Testis (tissue), 2 donors: ENCODE measurements at regions not wholly inside any gene's neighbourhood (a gene's known extent, or its start where the extent isn't known, plus 50 kb on each side); places are given as distances from the start of the nearest gene placed in this dataset.

Experiments used
- DNase-seq: peaks from one replicate; pipeline ENCODE4 v3.0.0-alpha.2; 2019
- H3K27ac ChIP-seq, 2 donors: fragments of 200-600 bp; sonication (generic); one replicate each; pipeline ENCODE4 v1.5.1; 2019
- H3K27me3 ChIP-seq: fragments of 200-600 bp; sonication (generic); one replicate; pipeline ENCODE4 v1.5.1; 2019
- H3K36me3 ChIP-seq: fragments of 200-600 bp; sonication (generic); one replicate; pipeline ENCODE4 v1.5.1; 2017; ENCODE audit warnings: low read depth; ENCODE audit errors: missing control alignments
- H3K4me1 ChIP-seq: fragments of 200-600 bp; sonication (generic); one replicate; pipeline ENCODE4 v1.5.1; 2019
- H3K4me3 ChIP-seq, 2 donors: fragments of 200-600 bp; sonication (generic); one replicate each; pipeline ENCODE4 v1.5.1; 2017 to 2019
- H3K9me3 ChIP-seq: fragments of 200-600 bp; sonication (generic); one replicate; pipeline ENCODE4 v1.5.1; 2017
- CTCF ChIP-seq, 3 experiments: fragments of 450-650 bp in 2 of 3; fragments of 200-600 bp in 1 of 3; sonication (generic) in 1 of 3; IDR thresholded peaks; one replicate each; pipeline ENCODE4 v1.5.1; 2016 to 2019; ENCODE audit warnings: antibody characterized with exemption in 3 of 3, mild to moderate bottlenecking in 2 of 3, moderate library complexity in 1 of 3
- POLR2A ChIP-seq: fragments of 450-650 bp; IDR thresholded peaks from one replicate; pipeline ENCODE4 v1.6.1; 2017; ENCODE audit warnings: antibody characterized with exemption, mild to moderate bottlenecking, moderate library complexity
- WGBS, 2 donors: methylation state at CpG; one replicate each; pipeline ENCODE4 v1.1.5; 2018; 5-methylcytosine and 5-hydroxymethylcytosine counted together
- intact Hi-C: fragments of 100-400 bp; cut with DNase I; formaldehyde crosslinking; loops from one replicate; pipeline ENCODE4 v1.15.1; 2023; ENCODE audit warnings: low total_unique reads

GRCh38 chr16:73529303-73530012 lies 481.5 kb upstream of the ZFHX3 start:
- Histone ChIP-seq H3K36me3 (no peaks in the 10 kb centered on the region), H3K9me3 (no peaks in the 10 kb centered on the region), H3K4me1 (no peaks in the 10 kb centered on the region), H3K27me3 (no peaks in the 10 kb centered on the region), H3K4me3 (no peak overlapping the region), H3K27ac (no peak overlapping the region)
- 90 to 94% methylated on average over 11 of the region's 11 CpGs for WGBS, 2 donors
- no peak for DNase-seq
- TF ChIP-seq CTCF (IDR thresholded peaks at IDR 0.05) (no peak), POLR2A (no peak)
- intact Hi-C loops: no loop called here

- Histone ChIP-seq H3K36me3 (no peaks in the 10 kb centered on the region), H3K4me3 (no peak overlapping the region), H3K9me3 (no peaks in the 10 kb centered on the region), H3K27ac (no peak overlapping the region), H3K27me3 (no peaks in the 10 kb centered on the region), H3K4me1 (no peaks in the 10 kb centered on the region)
- intact Hi-C loops: no loop called here
- no peak for DNase-seq
- WGBS, 2 donors: 87 to 95% methylated on average over 2 to 4 of the region's 4 CpGs
- TF ChIP-seq POLR2A (no peak), CTCF (IDR thresholded peaks at IDR 0.05) (no peak)
Observed at GRCh38 chr16:73527187-73527586, 479.3 kb upstream of the ZFHX3 start.

GRCh38 chr16:73526011-73526804 lies 478.3 kb upstream of the ZFHX3 start:
- Histone ChIP-seq H3K4me3 (no peak overlapping the region), H3K4me1 (no peaks in the 10 kb centered on the region), H3K36me3 (no peaks in the 10 kb centered on the region), H3K9me3 (no peaks in the 10 kb centered on the region), H3K27me3 (no peaks in the 10 kb centered on the region), H3K27ac (no peak overlapping the region)
- intact Hi-C loops: no loop called here
- TF ChIP-seq POLR2A (no peak), CTCF (IDR thresholded peaks at IDR 0.05) (no peak)
- 67 to 68% methylated on average over 13 of the region's 13 CpGs for WGBS, 2 donors
- DNase-seq: no peak

GRCh38 chr16:73523209-73523608 lies 475.3 kb upstream of the ZFHX3 start:
- H3K4me1 ChIP-seq: no peaks in the 10 kb centered on the region
- H3K4me3 ChIP-seq: no peak overlapping the region
- intact Hi-C loops: no loop called here
- no peaks in the 10 kb centered on the region for H3K36me3 ChIP-seq
- no peaks in the 10 kb centered on the region for H3K27me3 ChIP-seq
- DNase-seq: no peak
- no peaks in the 10 kb centered on the region for H3K9me3 ChIP-seq
- 88 to 89% methylated on average over 4 of the region's 4 CpGs for WGBS, 2 donors
- TF ChIP-seq CTCF (IDR thresholded peaks at IDR 0.05) (no peak), POLR2A (no peak)
- H3K27ac ChIP-seq: no peak overlapping the region
